HepG2 (cell line): ENCODE measurements at regions not wholly inside any gene's neighbourhood (a gene's known extent, or its start where the extent isn't known, plus 50 kb on each side); places are given as distances from the start of the nearest gene placed in this dataset.

ENCODE experiments used
- ATAC-seq: fragments of 200-7000 bp; cut with Tn5 transposase; 3 replicates; pipeline ENCODE4 v1.9.1; 2020; ENCODE audit warnings: mild to moderate bottlenecking, moderate library complexity
- BruUV-seq: library from RNA; stranded (reverse); fragments of 400-500 nt; replicated peaks from 2 replicates; lab custom pipeline; 2021; lab: Mats Ljungman, UMichigan
- CTCF ChIA-PET: fragments of 300-600 bp; formaldehyde crosslinking; extraction: SDS; loops from one replicate; lab custom pipeline; 2021; ENCODE audit warnings: low total read pairs, inconsistent platforms, low intra/inter-chr PET ratio; lab: Yijun Ruan, JAX
- POLR2A ChIA-PET: fragments of 350-600 bp; sonication (Branson Sonifier 250); formaldehyde crosslinking; loops from one replicate; lab custom pipeline; 2020; ENCODE audit warnings: antibody characterized with exemption, inconsistent platforms; lab: Yijun Ruan, JAX
- DNase-seq: peaks from one replicate; pipeline ENCODE4 v3.0.0-alpha.2; 2015; ENCODE audit warnings: low spot score
- FAIRE-seq: peaks from 3 replicates; lab custom pipeline; 2011; peaks lifted over from hg19 to GRCh38; lab: Jason Lieb, UNC
- H2AFZ ChIP-seq: one replicate; pipeline ENCODE4 v1.6.1; 2011; ENCODE audit warnings: low read length, inconsistent platforms
- H3K27ac ChIP-seq: fragments of 300-600 bp; 3 replicates; pipeline ENCODE4 v1.8.0; 2011; ENCODE audit warnings: mixed run types, mild to moderate bottlenecking, mixed read lengths, low read length, inconsistent platforms; ENCODE audit not compliant: insufficient read depth; ENCODE audit errors: extremely low read length
- H3K27me3 ChIP-seq, 2 experiments: fragments of 200-600 bp in 1 of 2; 2 replicates in 1 of 2; 3 replicates in 1 of 2; pipeline versions ENCODE4 v1.6.0 to v1.8.0; 2011; ENCODE audit warnings: low read length in 2 of 2, mild to moderate bottlenecking in 2 of 2, moderate library complexity in 2 of 2, inconsistent platforms in 1 of 2; ENCODE audit not compliant: insufficient read depth in 2 of 2, control insufficient read depth in 1 of 2
- H3K36me3 ChIP-seq, 2 experiments: fragments of 200-600 bp in 1 of 2; replicated peaks in 1 of 2; 2 replicates in 1 of 2; 3 replicates in 1 of 2; pipeline versions ENCODE4 v1.5.1 to v1.8.0; 2011; ENCODE audit warnings: low read length in 2 of 2, inconsistent platforms in 1 of 2; ENCODE audit not compliant: insufficient read depth in 2 of 2, control insufficient read depth in 1 of 2
- H3K4me1 ChIP-seq: 2 replicates; pipeline ENCODE4 v1.5.1; 2012; ENCODE audit warnings: low read length, inconsistent platforms; ENCODE audit not compliant: insufficient read depth
- H3K4me2 ChIP-seq: 2 replicates; pipeline ENCODE4 v1.6.0; 2011; ENCODE audit warnings: low read depth, low read length, inconsistent platforms
- H3K4me3 ChIP-seq, 3 experiments: fragments of 200-600 bp in 1 of 3; sonication (generic), shearing (Covaris generic) in 1 of 3; replicated peaks in 1 of 3; 2 replicates each; pipeline ENCODE4 v1.5.1; 2011 to 2016; ENCODE audit warnings: low read length in 3 of 3, inconsistent platforms in 2 of 3, low read depth in 2 of 3, mild to moderate bottlenecking in 2 of 3, control low read depth in 1 of 3, mixed read lengths in 1 of 3; ENCODE audit not compliant: insufficient read depth in 1 of 3
- H3K79me2 ChIP-seq: one replicate; pipeline ENCODE4 v1.6.1; 2011; ENCODE audit warnings: low read length, inconsistent platforms; ENCODE audit not compliant: insufficient read depth
- H3K9ac ChIP-seq: 2 replicates; pipeline ENCODE4 v1.6.0; 2011; ENCODE audit warnings: mild to moderate bottlenecking, low read depth, low read length, inconsistent platforms; ENCODE audit not compliant: insufficient read depth
- H3K9me3 ChIP-seq: 2 replicates; pipeline ENCODE4 v1.5.1; 2012; ENCODE audit warnings: mild to moderate bottlenecking, low read length
- H4K20me1 ChIP-seq: 2 replicates; pipeline ENCODE4 v1.6.0; 2011; ENCODE audit warnings: inconsistent platforms, mild to moderate bottlenecking, low read length, moderate library complexity; ENCODE audit not compliant: insufficient read depth
- KLF13 ChIP-seq: sonication (generic); formaldehyde crosslinking; IDR thresholded peaks from 2 replicates; pipeline ENCODE4 v1.4.0; 2020; ENCODE audit warnings: mild to moderate bottlenecking, missing genetic modification reagents
- NFIB ChIP-seq: sonication (generic); formaldehyde crosslinking; IDR thresholded peaks from 2 replicates; pipeline ENCODE4 v1.9.0; 2021; ENCODE audit warnings: missing genetic modification reagents, mild to moderate bottlenecking, borderline replicate concordance
- NR3C1 ChIP-seq: sonication (generic); formaldehyde crosslinking; IDR thresholded peaks from 2 replicates; pipeline ENCODE4 v1.4.0; 2020; ENCODE audit warnings: missing genetic modification reagents
- PLSCR1 ChIP-seq: sonication (generic); formaldehyde crosslinking; IDR thresholded peaks from 2 replicates; pipeline ENCODE4 v1.5.0; 2020; ENCODE audit warnings: missing genetic modification reagents, mild to moderate bottlenecking, borderline replicate concordance
- SIN3B ChIP-seq: fragments of 150-350 bp; IDR thresholded peaks from 2 replicates; pipeline ENCODE4 v1.6.1; 2014; ENCODE audit warnings: low read length
- SMAD3 ChIP-seq: sonication (generic); formaldehyde crosslinking; IDR thresholded peaks from 2 replicates; pipeline ENCODE4 v1.4.0; 2020; ENCODE audit warnings: missing genetic modification reagents
- TEAD3 ChIP-seq: optimal IDR thresholded peaks from 2 replicates; pipeline ENCODE3; 2016; ENCODE audit warnings: borderline replicate concordance
- ZNF280D ChIP-seq: sonication (generic); formaldehyde crosslinking; IDR thresholded peaks from 2 replicates; pipeline ENCODE4 v1.5.1; 2020; ENCODE audit warnings: mild to moderate bottlenecking, missing genetic modification reagents
- ZNF546 ChIP-seq: sonication (generic); formaldehyde crosslinking; conservative IDR thresholded peaks from 2 replicates; pipeline ENCODE4 v1.8.1; 2023; ENCODE audit warnings: mild to moderate bottlenecking, missing genetic modification reagents
- ZNF616 ChIP-seq: sonication (generic); formaldehyde crosslinking; IDR thresholded peaks from 2 replicates; pipeline ENCODE4 v1.5.0; 2020; ENCODE audit warnings: low read depth, mild to moderate bottlenecking, missing genetic modification reagents
- WGBS: methylation state at CpG from one replicate; pipeline ENCODE4 v1.1.6; 2017; ENCODE audit warnings: low lambda C conversion rate; 5-methylcytosine and 5-hydroxymethylcytosine counted together
- in situ Hi-C: cut with HindIII; loops from 2 replicates; pipeline ENCODE4 v1.10.0; 2017; ENCODE audit warnings: low pct_unique_long_range_greater_than_20kb; ENCODE audit not compliant: extremely low pct_ligation_motif_present
- intact Hi-C: fragments of 100-400 bp; cut with micrococcal nuclease; formaldehyde crosslinking; loops from one replicate; pipeline ENCODE4 v1.10.0; 2022; ENCODE audit not compliant: unreplicated experiment

GRCh38 chr7:145951566-145951965 lies 165.0 kb upstream of the CNTNAP2 start:
- no peak for ATAC-seq
- TF ChIP-seq SIN3B (no peak), TEAD3 (CRISPR knock-in tag) (no peak), ZNF546 (CRISPR knock-in tag) (no peak), NR3C1 (CRISPR knock-in tag) (no peak), PLSCR1 (CRISPR knock-in tag) (no peak), ZNF616 (no peak), SMAD3 (CRISPR knock-in tag) (no peak), ZNF280D (no peak), KLF13 (no peak), NFIB (no peak)
- H3K27ac ChIP-seq = no peak overlapping the region
- in situ Hi-C loops (no loop called here), intact Hi-C loops (no loop called here)
- no peak overlapping the region for H3K4me2 ChIP-seq
- H2AFZ ChIP-seq = no peak overlapping the region
- no peak for FAIRE-seq
- no peaks in the 10 kb centered on the region for H4K20me1 ChIP-seq
- H3K4me1 ChIP-seq = no peaks in the 10 kb centered on the region
- DNase-seq = no peak
- H3K9me3 ChIP-seq = peaks cover 86% of the 10 kb centered on the region
- H3K27me3 ChIP-seq = no peaks in the 10 kb centered on the region
- ChIA-PET CTCF (no interaction called here), POLR2A (no interaction called here)
- WGBS = 49% methylated on average over 1 of the region's 1 CpG
- no peak overlapping the region for H3K4me3 ChIP-seq
- BruUV-seq = no TSS peak
- H3K79me2 ChIP-seq = no peaks in the 10 kb centered on the region
- no peaks in the 10 kb centered on the region for H3K36me3 ChIP-seq
- no peak overlapping the region for H3K9ac ChIP-seq
